ENCODE measurements at regions not wholly inside any gene's neighbourhood (a gene's known extent, or its start where the extent isn't known, plus 50 kb on each side); places are given as distances from the start of the nearest gene placed in this dataset.

- no peaks in the 10 kb centered on the region for H3K4me1 ChIP-seq
- no peak overlapping the region for H3K27ac ChIP-seq
- WGBS, 2 donors: 44 to 70% methylated on average over 4 of the region's 4 CpGs
- intact Hi-C loops (cut with DNase I): no loop called here
- TF ChIP-seq POLR2AphosphoS5 (IDR thresholded peaks at IDR 0.05) (no peak), EP300 (IDR thresholded peaks at IDR 0.05) (no peak), POLR2A (IDR thresholded peaks at IDR 0.05) (no peak), CTCF (IDR thresholded peaks at IDR 0.05) (no peak)
- no peaks in the 10 kb centered on the region for H3K9me3 ChIP-seq
- H3K36me3 ChIP-seq: no peaks in the 10 kb centered on the region
- no peaks in the 10 kb centered on the region for H3K27me3 ChIP-seq
- no peak overlapping the region for H3K4me3 ChIP-seq
- DNase-seq: no peak
Observed at GRCh38 chrX:99461223-99461622, 948.9 kb downstream of the PCDH19 start.

GRCh38 chrX:99445336-99445735 is 964.7 kb downstream of the PCDH19 start:
- no peak overlapping the region for H3K27ac ChIP-seq
- intact Hi-C loops (cut with DNase I): no loop called here
- no peaks in the 10 kb centered on the region for H3K27me3 ChIP-seq
- 87 to 89% methylated on average over 1 of the region's 1 CpG for WGBS, 2 donors
- no peak for DNase-seq
- TF ChIP-seq POLR2AphosphoS5 (IDR thresholded peaks at IDR 0.05): no peak
- TF ChIP-seq CTCF (IDR thresholded peaks at IDR 0.05): no peak
- no peak for TF ChIP-seq EP300 (IDR thresholded peaks at IDR 0.05)
- no peak for TF ChIP-seq POLR2A (IDR thresholded peaks at IDR 0.05)
- no peaks in the 10 kb centered on the region for H3K36me3 ChIP-seq
- no peaks in the 10 kb centered on the region for H3K4me1 ChIP-seq
- H3K9me3 ChIP-seq: no peaks in the 10 kb centered on the region
- no peak overlapping the region for H3K4me3 ChIP-seq

GRCh38 chrX:99421796-99422195 is 988.3 kb downstream of the PCDH19 start:
- Histone ChIP-seq H3K36me3 (no peaks in the 10 kb centered on the region), H3K4me1 (no peaks in the 10 kb centered on the region), H3K27me3 (no peaks in the 10 kb centered on the region), H3K27ac (no peak overlapping the region), H3K4me3 (no peak overlapping the region), H3K9me3 (no peaks in the 10 kb centered on the region)
- DNase-seq: no peak
- no peak for TF ChIP-seq EP300 (IDR thresholded peaks at IDR 0.05)
- no peak for TF ChIP-seq POLR2AphosphoS5 (IDR thresholded peaks at IDR 0.05)
- TF ChIP-seq CTCF (IDR thresholded peaks at IDR 0.05): no peak
- TF ChIP-seq POLR2A (IDR thresholded peaks at IDR 0.05): no peak
- intact Hi-C loops (cut with DNase I): no loop called here

GRCh38 chrX:99415470-99415869 is 994.6 kb downstream of the PCDH19 start:
- Histone ChIP-seq H3K27ac (no peak overlapping the region), H3K4me1 (no peaks in the 10 kb centered on the region), H3K27me3 (no peaks in the 10 kb centered on the region), H3K36me3 (no peaks in the 10 kb centered on the region), H3K9me3 (no peaks in the 10 kb centered on the region), H3K4me3 (no peak overlapping the region)
- TF ChIP-seq POLR2A (IDR thresholded peaks at IDR 0.05): no peak
- no peak for TF ChIP-seq POLR2AphosphoS5 (IDR thresholded peaks at IDR 0.05)
- no peak for TF ChIP-seq CTCF (IDR thresholded peaks at IDR 0.05)
- no peak for TF ChIP-seq EP300 (IDR thresholded peaks at IDR 0.05)
- DNase-seq: no peak
- intact Hi-C loops (cut with DNase I): no loop called here
- WGBS, 2 donors: 67 to 87% methylated on average over 1 of the region's 1 CpG

GRCh38 chrX:99413317-99413716 is 996.8 kb downstream of the PCDH19 start:
- intact Hi-C loops (cut with DNase I): no loop called here
- Histone ChIP-seq H3K27ac (no peak overlapping the region), H3K36me3 (no peaks in the 10 kb centered on the region), H3K27me3 (no peaks in the 10 kb centered on the region), H3K9me3 (no peaks in the 10 kb centered on the region), H3K4me3 (no peak overlapping the region), H3K4me1 (no peaks in the 10 kb centered on the region)
- WGBS, 2 donors: 85 to 87% methylated on average over 3 of the region's 3 CpGs
- TF ChIP-seq POLR2A (IDR thresholded peaks at IDR 0.05) (no peak), EP300 (IDR thresholded peaks at IDR 0.05) (no peak), CTCF (IDR thresholded peaks at IDR 0.05) (no peak), POLR2AphosphoS5 (IDR thresholded peaks at IDR 0.05) (no peak)
- no peak for DNase-seq
